Spleen (tissue), 11 donors: ENCODE measurements at regions not wholly inside any gene's neighbourhood (a gene's known extent, or its start where the extent isn't known, plus 50 kb on each side); places are given as distances from the start of the nearest gene placed in this dataset.

ENCODE experiments used
- DNase-seq: peaks from one replicate; pipeline ENCODE4 v3.0.0-alpha.2; 2020
- H3K27ac ChIP-seq, 8 donors: fragments of 200-600 bp; sonication (generic) in 7 of 8; 1 replicate in 4 of 8; 2 replicates in 4 of 8; pipeline versions ENCODE4 v1.5.0 to v1.8.0; 2016 to 2021; ENCODE audit warnings: inconsistent platforms in 4 of 8, mild to moderate bottlenecking in 4 of 8, moderate library complexity in 1 of 8
- H3K27me3 ChIP-seq, 7 donors: fragments of 200-600 bp; sonication (generic) in 6 of 7; replicated peaks in 1 of 7; 1 replicate in 4 of 7; 2 replicates in 3 of 7; pipeline versions ENCODE4 v1.5.0 to v1.8.0; 2016 to 2021; ENCODE audit warnings: inconsistent platforms in 3 of 7, mild to moderate bottlenecking in 1 of 7
- H3K36me3 ChIP-seq, 6 donors: fragments of 200-600 bp; sonication (generic) in 5 of 6; 1 replicate in 4 of 6; 2 replicates in 2 of 6; pipeline versions ENCODE4 v1.5.0 to v1.8.0; 2016 to 2021; ENCODE audit warnings: inconsistent platforms in 2 of 6
- H3K4me1 ChIP-seq, 6 donors: fragments of 200-600 bp; sonication (generic) in 5 of 6; 1 replicate in 3 of 6; 2 replicates in 3 of 6; pipeline versions ENCODE4 v1.5.0 to v1.8.0; 2016 to 2021; ENCODE audit warnings: inconsistent platforms in 3 of 6
- H3K4me3 ChIP-seq, 8 donors: fragments of 200-600 bp; sonication (generic) in 7 of 8; 1 replicate in 4 of 8; 2 replicates in 4 of 8; pipeline versions ENCODE4 v1.5.0 to v1.8.0; 2016 to 2021; ENCODE audit warnings: inconsistent platforms in 4 of 8, mild to moderate bottlenecking in 4 of 8, moderate library complexity in 2 of 8
- H3K9me3 ChIP-seq, 8 donors: fragments of 200-600 bp; sonication (generic) in 7 of 8; 1 replicate in 4 of 8; 2 replicates in 4 of 8; pipeline versions ENCODE4 v1.5.0 to v1.8.0; 2016 to 2021; ENCODE audit warnings: inconsistent platforms in 4 of 8
- CTCF ChIP-seq, 11 experiments: fragments of 200-600 bp in 7 of 11; fragments of 450-650 bp in 4 of 11; sonication (generic) in 4 of 11; IDR thresholded peaks in 8 of 11; conservative IDR thresholded peaks in 3 of 11; 1 replicate in 7 of 11; 2 replicates in 4 of 11; pipeline versions ENCODE4 v1.4.0 to v1.8.0; 2016 to 2021; ENCODE audit warnings: antibody characterized with exemption in 11 of 11, inconsistent platforms in 4 of 11, mild to moderate bottlenecking in 1 of 11
- POLR2A ChIP-seq, 3 donors: fragments of 450-650 bp; IDR thresholded peaks; one replicate each; pipeline ENCODE4 v1.5.1; 2017; ENCODE audit warnings: antibody characterized with exemption in 3 of 3, mild to moderate bottlenecking in 1 of 3
- POLR2AphosphoS5 ChIP-seq, 3 donors: sonication (generic); formaldehyde crosslinking; IDR thresholded peaks; one replicate each; pipeline ENCODE4 v1.5.1; 2017; ENCODE audit warnings: antibody characterized with exemption in 3 of 3
- WGBS, 5 donors: extraction: QIAGEN DNeasy Blood & Tissue Kit in 3 of 5; methylation state at CpG; one replicate each; pipeline versions ENCODE4 v1.1.5 to v1.1.7; 2013 to 2018; 5-methylcytosine and 5-hydroxymethylcytosine counted together
- intact Hi-C: fragments of 100-400 bp; cut with DNase I; formaldehyde crosslinking; loops from one replicate; pipeline ENCODE4 v1.15.0; 2023; ENCODE audit warnings: low total_unique reads
- donor health status: healthy with polysubstance abuse.
- donor health status: DM: no; HTN: no; CAD: no; lungs with moderate emphysema.
- donor health status: DM: no; HTN: no; CAD: no.
- donor health status: Bipolar disorder and iron deficiency.
- donor health status: healthy.
- donor health status: DM: no; HTN: no; CAD: no.
- donor health status: DM: yes; HTN: yes; CAD: no.

- Histone ChIP-seq H3K4me3 (no peak overlapping the region), H3K27me3 (peaks cover 0 to 34% (median 0%) of the 10 kb centered on the region in 7 donors), H3K36me3 (no peaks in the 10 kb centered on the region), H3K4me1 (no peaks in the 10 kb centered on the region), H3K27ac (no peak overlapping the region), H3K9me3 (peaks cover 0 to 9% (median 0%) of the 10 kb centered on the region in 8 donors)
- intact Hi-C loops = no loop called here
- 29 to 47% (median 43%) methylated on average over 6 of the region's 6 CpGs for WGBS, 5 donors
- no peak for TF ChIP-seq CTCF (IDR thresholded peaks at IDR 0.05 in 8 of 11, conservative IDR thresholded peaks at IDR 0.05 in 3 of 11)
- no peak for TF ChIP-seq POLR2AphosphoS5 (IDR thresholded peaks at IDR 0.05)
- no peak for TF ChIP-seq POLR2A (IDR thresholded peaks at IDR 0.05)
- no peak for DNase-seq
Observed at GRCh38 chr1:90800012-90800717, 83.1 kb upstream of the BARHL2 start.

- Histone ChIP-seq H3K4me1 (no peaks in the 10 kb centered on the region), H3K9me3 (peaks cover 0 to 7% (median 0%) of the 10 kb centered on the region in 8 donors), H3K4me3 (no peak overlapping the region), H3K27me3 (peaks cover 0 to 34% (median 0%) of the 10 kb centered on the region in 7 donors), H3K36me3 (no peaks in the 10 kb centered on the region), H3K27ac (no peak overlapping the region)
- WGBS, 5 donors = 87 to 91% (median 89%) methylated on average over 8 of the region's 8 CpGs
- intact Hi-C loops = no loop called here
- TF ChIP-seq CTCF (IDR thresholded peaks at IDR 0.05 in 8 of 11, conservative IDR thresholded peaks at IDR 0.05 in 3 of 11) = no peak
- no peak for DNase-seq
Observed at GRCh38 chr1:90799326-90799725, 82.2 kb upstream of the BARHL2 start.

- TF ChIP-seq POLR2A (IDR thresholded peaks at IDR 0.05) (no peak), CTCF (IDR thresholded peaks at IDR 0.05 in 8 of 11, conservative IDR thresholded peaks at IDR 0.05 in 3 of 11) (no peak), POLR2AphosphoS5 (IDR thresholded peaks at IDR 0.05) (no peak)
- WGBS, 5 donors = 59 to 68% (median 64%) methylated on average over 2 of the region's 2 CpGs
- intact Hi-C loops = no loop called here
Observed at GRCh38 chr1:90798883-90799282, 81.8 kb upstream of the BARHL2 start.

GRCh38 chr1:90798344-90798743 is 81.2 kb upstream of the BARHL2 start:
- H3K4me1 ChIP-seq = no peaks in the 10 kb centered on the region
- intact Hi-C loops = no loop called here
- WGBS, 5 donors = 86 to 93% (median 90%) methylated on average over 1 of the region's 1 CpG
- no peaks in the 10 kb centered on the region for H3K36me3 ChIP-seq
- H3K9me3 ChIP-seq = peaks cover 0 to 7% (median 0%) of the 10 kb centered on the region in 8 donors
- no peak overlapping the region for H3K27ac ChIP-seq
- DNase-seq = no peak
- TF ChIP-seq POLR2A (IDR thresholded peaks at IDR 0.05) (no peak), CTCF (IDR thresholded peaks at IDR 0.05 in 8 of 11, conservative IDR thresholded peaks at IDR 0.05 in 3 of 11) (no peak), POLR2AphosphoS5 (IDR thresholded peaks at IDR 0.05) (no peak)
- H3K4me3 ChIP-seq = no peak overlapping the region
- peaks cover 0 to 34% (median 0%) of the 10 kb centered on the region in 7 donors for H3K27me3 ChIP-seq

More at GRCh38 chr1:90798883-90799282, 81.8 kb upstream of the BARHL2 start:
- Histone ChIP-seq H3K9me3 (peaks cover 0 to 7% (median 0%) of the 10 kb centered on the region in 8 donors), H3K4me1 (no peaks in the 10 kb centered on the region), H3K4me3 (no peak overlapping the region), H3K27me3 (peaks cover 0 to 34% (median 0%) of the 10 kb centered on the region in 7 donors), H3K27ac (no peak overlapping the region), H3K36me3 (no peaks in the 10 kb centered on the region)
- no peak for DNase-seq
